Bronchial epithelial cell (primary cell): ENCODE measurements at regions not wholly inside any gene's neighbourhood (a gene's known extent, or its start where the extent isn't known, plus 50 kb on each side); places are given as distances from the start of the nearest gene placed in this dataset.

Source experiments
- DNase-seq: peaks from one replicate; pipeline ENCODE4 v3.0.0-alpha.2; 2010; ENCODE audit warnings: low read depth
- FAIRE-seq: peaks from 2 replicates; lab custom pipeline; 2011; peaks lifted over from hg19 to GRCh38; lab: Jason Lieb, UNC
- H3K27me3 ChIP-seq: 2 replicates; pipeline ENCODE4 v1.5.1; 2011; ENCODE audit warnings: low read length; ENCODE audit not compliant: control insufficient read depth, insufficient read depth
- H3K36me3 ChIP-seq: 2 replicates; pipeline ENCODE4 v1.5.1; 2011; ENCODE audit warnings: low read length; ENCODE audit not compliant: control insufficient read depth, insufficient read depth
- H3K4me3 ChIP-seq: 2 replicates; pipeline ENCODE4 v1.5.1; 2011; ENCODE audit warnings: mild to moderate bottlenecking, low read depth, low read length, control low read depth
- TF ChIP-seq, protein P1 (sequence below): IDR thresholded peaks from 2 replicates; pipeline ENCODE4 v1.5.1; 2011; ENCODE audit warnings: mild to moderate bottlenecking, moderate library complexity, low read length, control low read depth, inconsistent platforms; ENCODE audit not compliant: insufficient read depth, severe bottlenecking

- no peaks in the 10 kb centered on the region for H3K27me3 ChIP-seq
- TF ChIP-seq, protein P1, sequence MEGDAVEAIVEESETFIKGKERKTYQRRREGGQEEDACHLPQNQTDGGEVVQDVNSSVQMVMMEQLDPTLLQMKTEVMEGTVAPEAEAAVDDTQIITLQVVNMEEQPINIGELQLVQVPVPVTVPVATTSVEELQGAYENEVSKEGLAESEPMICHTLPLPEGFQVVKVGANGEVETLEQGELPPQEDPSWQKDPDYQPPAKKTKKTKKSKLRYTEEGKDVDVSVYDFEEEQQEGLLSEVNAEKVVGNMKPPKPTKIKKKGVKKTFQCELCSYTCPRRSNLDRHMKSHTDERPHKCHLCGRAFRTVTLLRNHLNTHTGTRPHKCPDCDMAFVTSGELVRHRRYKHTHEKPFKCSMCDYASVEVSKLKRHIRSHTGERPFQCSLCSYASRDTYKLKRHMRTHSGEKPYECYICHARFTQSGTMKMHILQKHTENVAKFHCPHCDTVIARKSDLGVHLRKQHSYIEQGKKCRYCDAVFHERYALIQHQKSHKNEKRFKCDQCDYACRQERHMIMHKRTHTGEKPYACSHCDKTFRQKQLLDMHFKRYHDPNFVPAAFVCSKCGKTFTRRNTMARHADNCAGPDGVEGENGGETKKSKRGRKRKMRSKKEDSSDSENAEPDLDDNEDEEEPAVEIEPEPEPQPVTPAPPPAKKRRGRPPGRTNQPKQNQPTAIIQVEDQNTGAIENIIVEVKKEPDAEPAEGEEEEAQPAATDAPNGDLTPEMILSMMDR, result no peak
- no peak overlapping the region for H3K4me3 ChIP-seq
- no peak for FAIRE-seq
- no peak for DNase-seq
- no peaks in the 10 kb centered on the region for H3K36me3 ChIP-seq
Measured at GRCh38 chr9:126204197-126204596, 122.4 kb upstream of the MVB12B start.

DNA sequence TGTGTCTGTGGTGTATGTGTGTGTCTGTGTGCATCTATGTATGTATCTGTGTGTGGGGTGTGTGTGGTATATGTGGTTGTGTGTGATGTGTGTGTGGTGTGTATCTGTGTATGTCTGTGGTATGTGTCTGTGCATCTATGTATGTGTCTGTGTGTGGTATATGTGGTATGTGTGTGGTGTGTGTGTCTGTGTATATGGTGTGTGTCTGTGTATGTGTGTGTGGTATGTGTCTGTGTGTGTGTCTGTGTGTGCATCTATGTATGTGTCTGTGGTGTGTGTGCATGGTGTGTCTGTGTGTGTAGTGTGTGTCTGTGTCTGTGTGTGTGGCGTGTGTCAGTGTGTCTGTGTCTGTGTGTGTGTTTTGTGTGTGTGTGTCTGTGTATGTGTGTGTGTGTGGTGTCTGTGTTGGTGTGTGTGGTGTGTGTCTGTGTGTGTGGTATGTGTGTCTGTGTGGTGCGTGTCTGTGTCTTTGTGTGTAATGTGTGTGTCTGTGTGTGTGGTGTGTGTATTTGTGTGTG lies 121.9 kb upstream of the MVB12B start:
- DNase-seq (no peak), FAIRE-seq (no peak)
- Histone ChIP-seq H3K36me3 (no peaks in the 10 kb centered on the region), H3K4me3 (no peak overlapping the region), H3K27me3 (no peaks in the 10 kb centered on the region)
- TF ChIP-seq, protein P1, result no peak

GRCh38 chr9:126205265-126205664 lies 121.4 kb upstream of the MVB12B start:
- DNase-seq (no peak), FAIRE-seq (peak; percentile 99)
- no peak overlapping the region for H3K4me3 ChIP-seq

GRCh38 chr9:126205845-126206498 lies 120.7 kb upstream of the MVB12B start:
- no peaks in the 10 kb centered on the region for H3K36me3 ChIP-seq
- H3K27me3 ChIP-seq, result no peaks in the 10 kb centered on the region
- no peak overlapping the region for H3K4me3 ChIP-seq
- FAIRE-seq (no peak), DNase-seq (no peak)
- TF ChIP-seq, protein P1, result no peak

More at GRCh38 chr9:126205265-126205664, 121.4 kb upstream of the MVB12B start:
- H3K27me3 ChIP-seq, result no peaks in the 10 kb centered on the region
- TF ChIP-seq, protein P1, result no peak
- H3K36me3 ChIP-seq, result no peaks in the 10 kb centered on the region

DNA sequence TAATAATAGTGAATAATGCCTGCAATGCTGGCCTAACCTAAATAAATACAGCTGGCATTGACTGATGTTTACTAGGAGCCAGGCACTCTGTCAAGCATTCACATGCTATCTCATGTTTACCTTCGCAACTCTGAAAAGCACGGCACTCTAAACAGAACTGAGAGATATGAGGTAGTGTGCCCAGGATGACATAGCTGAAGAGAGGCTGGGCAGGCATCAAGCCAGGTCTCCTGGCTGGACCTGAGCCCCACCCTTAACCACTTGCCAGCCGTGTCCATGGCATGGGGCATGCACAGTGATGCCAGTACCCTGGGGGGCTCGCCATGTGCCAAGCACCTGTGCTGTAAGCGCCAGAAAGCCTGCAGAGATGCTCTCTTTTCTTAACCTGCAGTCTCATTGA lies 119.4 kb upstream of the MVB12B start:
- FAIRE-seq, result no peak
- no peaks in the 10 kb centered on the region for H3K27me3 ChIP-seq
- DNase-seq, result no peak
- no peak overlapping the region for H3K4me3 ChIP-seq
- TF ChIP-seq, protein P1, result no peak
- no peaks in the 10 kb centered on the region for H3K36me3 ChIP-seq
